DND-41 (cell line): ENCODE measurements at regions not wholly inside any gene's neighbourhood (a gene's known extent, or its start where the extent isn't known, plus 50 kb on each side); places are given as distances from the start of the nearest gene placed in this dataset.
A peak's percentile ranks its signal among the peaks of the same experiment; 100 is the strongest.
"Not testable (repeated sequence)": the region's sequence is repeated elsewhere in the genome, so short reads cannot be mapped to it uniquely, and the experiment has no call there.

Experiments
- ATAC-seq: fragments of 200-7000 bp; cut with Tn5 transposase; 3 replicates; pipeline ENCODE4 v1.9.1; 2021; ENCODE audit warnings: low read depth; ENCODE audit not compliant: insufficient read depth
- DNase-seq: peaks from one replicate; pipeline ENCODE4 v3.0.0-alpha.2; 2020
- H2AFZ ChIP-seq: 2 replicates; pipeline ENCODE4 v1.6.0; 2012; ENCODE audit warnings: low read depth, low read length
- H3K27ac ChIP-seq: 2 replicates; pipeline ENCODE4 v1.5.1; 2012; ENCODE audit warnings: low read length, inconsistent platforms
- H3K27me3 ChIP-seq: fragments of 200-600 bp; sonication (generic); 2 replicates; pipeline ENCODE4 v1.6.0; 2012; ENCODE audit warnings: low read length, mild to moderate bottlenecking, inconsistent platforms; ENCODE audit not compliant: insufficient read depth, poor library complexity
- H3K36me3 ChIP-seq: 2 replicates; pipeline ENCODE4 v1.5.1; 2012; ENCODE audit warnings: low read length, inconsistent platforms; ENCODE audit not compliant: insufficient read depth
- H3K4me1 ChIP-seq: 2 replicates; pipeline ENCODE4 v1.5.1; 2012; ENCODE audit warnings: mild to moderate bottlenecking, low read length; ENCODE audit not compliant: insufficient read depth
- H3K4me2 ChIP-seq: 2 replicates; pipeline ENCODE4 v1.6.0; 2012; ENCODE audit warnings: mild to moderate bottlenecking, moderate library complexity, low read length, inconsistent platforms; ENCODE audit not compliant: insufficient read depth
- H3K4me3 ChIP-seq, 2 experiments: fragments of 200-600 bp in 1 of 2; shearing (Covaris generic) in 1 of 2; 2 replicates each; pipeline ENCODE4 v1.5.1; 2012 to 2016; ENCODE audit warnings: inconsistent platforms in 2 of 2, low read length in 2 of 2, mild to moderate bottlenecking in 2 of 2, low read depth in 1 of 2, moderate library complexity in 1 of 2
- H3K79me2 ChIP-seq: 2 replicates; pipeline ENCODE4 v1.6.0; 2012; ENCODE audit warnings: low read length, inconsistent platforms; ENCODE audit not compliant: insufficient read depth
- H3K9ac ChIP-seq: 2 replicates; pipeline ENCODE4 v1.6.0; 2012; ENCODE audit warnings: low read depth, mild to moderate bottlenecking, inconsistent platforms, low read length, moderate library complexity
- H3K9me3 ChIP-seq: 2 replicates; pipeline ENCODE4 v1.5.1; 2012; ENCODE audit warnings: low read length, moderate library complexity, mild to moderate bottlenecking, inconsistent platforms; ENCODE audit not compliant: insufficient read depth, severe bottlenecking
- H4K20me1 ChIP-seq: 2 replicates; pipeline ENCODE4 v1.6.0; 2012; ENCODE audit warnings: low read length; ENCODE audit not compliant: insufficient read depth
- CTCF ChIP-seq: IDR thresholded peaks from 2 replicates; pipeline ENCODE4 v1.5.1; 2012; ENCODE audit warnings: borderline replicate concordance, low read length, moderate library complexity, mild to moderate bottlenecking; ENCODE audit not compliant: poor library complexity, severe bottlenecking; ENCODE audit errors: extremely low read depth
- EZH2 ChIP-seq: IDR thresholded peaks from 3 replicates; pipeline ENCODE4 v1.6.1; 2012; ENCODE audit warnings: borderline replicate concordance, low read depth, mild to moderate bottlenecking, moderate library complexity, low read length, inconsistent platforms; ENCODE audit not compliant: severe bottlenecking

- Histone ChIP-seq H3K79me2 (no peaks in the 10 kb centered on the region), H2AFZ (no peak overlapping the region), H4K20me1 (no peaks in the 10 kb centered on the region), H3K4me3 (no peak overlapping the region), H3K27ac (no peak overlapping the region), H3K4me2 (no peak overlapping the region), H3K9me3 (peaks cover 4% of the 10 kb centered on the region), H3K9ac (no peak overlapping the region), H3K27me3 (no peaks in the 10 kb centered on the region), H3K36me3 (no peaks in the 10 kb centered on the region), H3K4me1 (peaks cover 25% of the 10 kb centered on the region)
- no peak for ATAC-seq
- no peak for TF ChIP-seq EZH2
- DNase-seq: no peak
These were observed 59.9 kb upstream of the ATF7IP2 start for GRCh38 chr16:10325783-10326543.

GRCh38 chr16:10326647-10327046, 59.2 kb upstream of the ATF7IP2 start:
- Histone ChIP-seq H2AFZ (no peak overlapping the region), H3K27ac (no peak overlapping the region)
- ATAC-seq: no peak

GRCh38 chr16:10328291-10328690, 57.6 kb upstream of the ATF7IP2 start:
- DNase-seq: peak; percentile 29
- H3K9me3 ChIP-seq, ATAC-seq, H3K9ac ChIP-seq, H3K36me3 ChIP-seq, H3K4me2 ChIP-seq, H3K27me3 ChIP-seq, H3K79me2 ChIP-seq, H3K4me3 ChIP-seq, H2AFZ ChIP-seq, H4K20me1 ChIP-seq: not testable (repeated sequence)
- Histone ChIP-seq H3K27ac (peak overlapping the region; percentile 71), H3K4me1 (peaks cover 24% of the 10 kb centered on the region)

More at GRCh38 chr16:10326647-10327046, 59.2 kb upstream of the ATF7IP2 start:
- H3K36me3 ChIP-seq: no peaks in the 10 kb centered on the region
- peaks cover 27% of the 10 kb centered on the region for H3K4me1 ChIP-seq
- TF ChIP-seq EZH2 (no peak), CTCF (no peak)
- H3K4me2 ChIP-seq: no peak overlapping the region
- H3K79me2 ChIP-seq: no peaks in the 10 kb centered on the region
- no peaks in the 10 kb centered on the region for H3K27me3 ChIP-seq
- H4K20me1 ChIP-seq: no peaks in the 10 kb centered on the region
- no peak overlapping the region for H3K9ac ChIP-seq
- DNase-seq: no peak
- H3K9me3 ChIP-seq: peaks cover 4% of the 10 kb centered on the region
- no peak overlapping the region for H3K4me3 ChIP-seq

GRCh38 chr16:10332241-10332640, 53.6 kb upstream of the ATF7IP2 start:
- H3K9me3 ChIP-seq: peaks cover 4% of the 10 kb centered on the region
- H3K27me3 ChIP-seq: no peaks in the 10 kb centered on the region
- H3K79me2 ChIP-seq: no peaks in the 10 kb centered on the region
- H4K20me1 ChIP-seq: no peaks in the 10 kb centered on the region
- H3K4me1 ChIP-seq: peaks cover 25% of the 10 kb centered on the region
- H3K4me3 ChIP-seq: no peak overlapping the region
- H3K9ac ChIP-seq: no peak overlapping the region
- no peak overlapping the region for H2AFZ ChIP-seq
- no peak for DNase-seq
- H3K36me3 ChIP-seq: no peaks in the 10 kb centered on the region
- no peak overlapping the region for H3K4me2 ChIP-seq
- no peak overlapping the region for H3K27ac ChIP-seq
- no peak for ATAC-seq
- TF ChIP-seq EZH2: no peak
- TF ChIP-seq CTCF: no peak
